ENCODE measurements at regions not wholly inside any gene's neighbourhood (a gene's known extent, or its start where the extent isn't known, plus 50 kb on each side); places are given as distances from the start of the nearest gene placed in this dataset.

DNA sequence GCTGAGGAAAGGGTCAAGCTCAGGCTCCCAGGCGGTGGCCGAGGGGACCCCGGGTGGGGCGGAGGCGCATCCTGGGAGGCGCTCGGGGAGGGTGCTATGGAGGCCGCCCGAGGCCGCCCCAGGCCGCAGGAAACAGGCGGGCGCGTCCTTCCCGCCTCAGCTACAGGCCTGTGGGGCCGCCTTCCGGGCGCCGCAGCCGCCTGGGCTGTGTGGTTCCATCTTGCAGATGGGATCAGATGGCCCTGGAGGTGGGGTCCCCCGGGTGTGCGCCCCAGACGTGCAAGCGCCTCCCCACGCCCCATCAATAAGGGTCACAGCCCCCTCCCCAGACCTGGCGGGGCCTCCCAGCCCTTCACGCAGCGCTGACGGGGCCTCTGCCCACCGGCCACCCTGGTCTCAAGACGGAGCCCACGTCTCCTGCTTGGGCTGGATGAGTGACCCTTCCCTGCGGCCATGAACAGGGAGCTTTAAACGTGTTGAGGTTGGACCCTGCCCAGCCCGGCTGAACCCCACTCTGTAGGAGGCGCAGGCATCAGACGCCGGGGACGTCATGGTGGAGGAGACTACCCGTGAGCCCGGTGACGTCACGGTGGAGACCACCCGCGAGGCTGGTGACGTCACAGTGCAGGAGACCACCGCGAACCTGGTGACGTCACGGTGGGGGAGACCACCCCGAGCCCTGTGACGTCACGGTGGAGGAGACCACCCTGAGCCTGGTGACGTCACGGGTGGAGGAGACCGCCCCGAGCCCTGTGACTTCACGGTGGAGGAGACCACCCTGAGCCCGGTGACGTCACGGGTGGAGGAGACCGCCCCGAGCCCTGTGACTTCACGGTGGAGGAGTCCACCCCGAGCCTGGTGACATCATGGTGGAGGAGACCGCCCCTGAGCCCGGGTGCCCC lies 267.0 kb downstream of the DLL1 start:
- DNase-seq (ENCODE audit: low read depth), result no peak
- TF ChIP-seq, protein P1, sequence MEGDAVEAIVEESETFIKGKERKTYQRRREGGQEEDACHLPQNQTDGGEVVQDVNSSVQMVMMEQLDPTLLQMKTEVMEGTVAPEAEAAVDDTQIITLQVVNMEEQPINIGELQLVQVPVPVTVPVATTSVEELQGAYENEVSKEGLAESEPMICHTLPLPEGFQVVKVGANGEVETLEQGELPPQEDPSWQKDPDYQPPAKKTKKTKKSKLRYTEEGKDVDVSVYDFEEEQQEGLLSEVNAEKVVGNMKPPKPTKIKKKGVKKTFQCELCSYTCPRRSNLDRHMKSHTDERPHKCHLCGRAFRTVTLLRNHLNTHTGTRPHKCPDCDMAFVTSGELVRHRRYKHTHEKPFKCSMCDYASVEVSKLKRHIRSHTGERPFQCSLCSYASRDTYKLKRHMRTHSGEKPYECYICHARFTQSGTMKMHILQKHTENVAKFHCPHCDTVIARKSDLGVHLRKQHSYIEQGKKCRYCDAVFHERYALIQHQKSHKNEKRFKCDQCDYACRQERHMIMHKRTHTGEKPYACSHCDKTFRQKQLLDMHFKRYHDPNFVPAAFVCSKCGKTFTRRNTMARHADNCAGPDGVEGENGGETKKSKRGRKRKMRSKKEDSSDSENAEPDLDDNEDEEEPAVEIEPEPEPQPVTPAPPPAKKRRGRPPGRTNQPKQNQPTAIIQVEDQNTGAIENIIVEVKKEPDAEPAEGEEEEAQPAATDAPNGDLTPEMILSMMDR (IDR thresholded peaks at IDR 0.05; ENCODE audit: insufficient read depth, low read length), result no peak
- no peak overlapping the region for H3K4me3 ChIP-seq (ENCODE audit: low read depth, low read length)

DNA sequence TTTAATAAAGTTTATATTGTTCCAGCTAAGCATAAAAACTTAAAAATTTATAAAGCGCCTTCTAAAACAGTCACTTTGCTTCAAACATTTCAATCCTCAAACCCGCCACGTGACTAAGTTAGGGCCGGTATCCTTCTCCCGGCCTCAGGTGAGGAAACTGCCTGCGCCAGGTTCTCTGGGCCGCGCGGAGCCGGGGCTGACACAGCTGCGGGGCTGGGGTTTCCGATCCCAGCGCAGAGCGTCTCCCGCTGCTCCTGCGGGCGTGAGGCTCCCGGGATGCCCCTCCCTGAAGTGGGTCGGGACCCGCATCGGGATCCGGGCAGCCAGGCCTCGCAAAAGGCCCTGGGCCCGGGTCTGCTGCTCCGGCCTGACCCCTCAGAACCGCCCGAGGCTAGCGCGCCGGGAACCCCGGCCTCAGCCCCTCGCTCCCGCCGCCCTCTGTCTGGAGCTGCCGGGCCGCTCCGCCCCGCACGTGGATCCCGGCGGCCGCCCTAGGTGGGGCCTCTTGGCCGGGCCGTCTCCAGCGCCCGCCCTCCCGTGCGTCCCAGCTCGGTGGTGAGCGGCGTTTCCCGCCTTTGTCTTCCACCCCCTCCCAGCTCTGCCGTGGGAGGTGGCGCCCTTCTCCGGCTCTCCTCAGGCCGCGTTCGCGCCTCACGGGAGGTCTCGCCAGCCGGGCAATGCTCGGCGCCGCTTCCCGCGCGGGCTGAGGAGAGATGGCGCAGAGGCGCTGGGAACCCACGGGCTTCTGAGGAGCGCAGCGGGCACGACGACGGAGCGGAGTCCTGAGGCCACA lies 267.9 kb downstream of the DLL1 start:
- TF ChIP-seq, protein P1 (IDR thresholded peaks at IDR 0.05; ENCODE audit: insufficient read depth, low read length), result no peak
- no peak for DNase-seq (ENCODE audit: low read depth)
- no peak overlapping the region for H3K4me3 ChIP-seq (ENCODE audit: low read depth, low read length)

DNA sequence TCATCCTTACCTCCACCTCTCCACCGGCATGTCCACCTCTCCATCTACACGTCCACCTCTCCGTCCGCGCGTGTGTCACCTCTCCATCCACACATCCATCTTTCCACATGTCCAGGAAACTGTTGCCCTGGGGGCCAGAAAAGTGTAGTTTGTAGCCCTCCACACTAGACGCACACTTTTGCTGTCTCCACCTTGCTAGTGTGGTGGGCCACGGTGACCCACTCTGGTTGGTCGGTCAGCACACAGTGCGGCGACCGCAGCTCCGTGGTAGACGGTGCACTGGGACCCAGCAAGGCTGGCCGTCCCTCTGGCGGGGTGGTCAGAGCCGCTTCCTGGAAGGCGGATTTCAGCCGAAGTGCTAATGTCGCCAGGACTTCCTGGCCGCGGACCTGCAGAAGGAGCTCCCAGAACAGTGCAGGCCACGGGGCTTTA lies 268.6 kb downstream of the DLL1 start:
- no peak for DNase-seq (ENCODE audit: low read depth)
- TF ChIP-seq, protein P1 (IDR thresholded peaks at IDR 0.05; ENCODE audit: insufficient read depth, low read length), result no peak
- H3K4me3 ChIP-seq (ENCODE audit: low read depth, low read length), result no peak overlapping the region

DNA sequence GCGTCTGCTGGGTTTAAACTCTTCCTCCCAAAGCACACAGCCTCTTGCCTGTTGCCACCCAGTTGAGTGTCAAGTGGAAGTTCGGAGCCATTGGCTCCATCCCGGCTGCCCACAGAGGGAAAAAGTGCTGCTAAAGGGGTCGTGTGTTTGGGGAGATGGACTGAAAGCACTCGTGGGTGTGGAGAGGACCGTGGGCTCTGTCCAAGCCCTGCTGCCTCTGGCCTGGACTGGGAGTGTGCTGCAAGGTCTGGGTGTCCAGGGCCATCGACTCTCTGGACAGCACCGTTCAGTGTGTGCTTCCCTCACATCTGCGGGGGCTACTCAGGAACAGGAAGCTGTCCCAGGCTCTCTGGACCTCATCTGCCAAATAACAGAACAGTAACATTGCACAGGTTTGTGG lies 269.3 kb downstream of the DLL1 start:
- no peak overlapping the region for H3K4me3 ChIP-seq (ENCODE audit: low read depth, low read length)
- no peak for DNase-seq (ENCODE audit: low read depth)
- TF ChIP-seq, protein P1 (IDR thresholded peaks at IDR 0.05; ENCODE audit: insufficient read depth, low read length), result no peak

DNA sequence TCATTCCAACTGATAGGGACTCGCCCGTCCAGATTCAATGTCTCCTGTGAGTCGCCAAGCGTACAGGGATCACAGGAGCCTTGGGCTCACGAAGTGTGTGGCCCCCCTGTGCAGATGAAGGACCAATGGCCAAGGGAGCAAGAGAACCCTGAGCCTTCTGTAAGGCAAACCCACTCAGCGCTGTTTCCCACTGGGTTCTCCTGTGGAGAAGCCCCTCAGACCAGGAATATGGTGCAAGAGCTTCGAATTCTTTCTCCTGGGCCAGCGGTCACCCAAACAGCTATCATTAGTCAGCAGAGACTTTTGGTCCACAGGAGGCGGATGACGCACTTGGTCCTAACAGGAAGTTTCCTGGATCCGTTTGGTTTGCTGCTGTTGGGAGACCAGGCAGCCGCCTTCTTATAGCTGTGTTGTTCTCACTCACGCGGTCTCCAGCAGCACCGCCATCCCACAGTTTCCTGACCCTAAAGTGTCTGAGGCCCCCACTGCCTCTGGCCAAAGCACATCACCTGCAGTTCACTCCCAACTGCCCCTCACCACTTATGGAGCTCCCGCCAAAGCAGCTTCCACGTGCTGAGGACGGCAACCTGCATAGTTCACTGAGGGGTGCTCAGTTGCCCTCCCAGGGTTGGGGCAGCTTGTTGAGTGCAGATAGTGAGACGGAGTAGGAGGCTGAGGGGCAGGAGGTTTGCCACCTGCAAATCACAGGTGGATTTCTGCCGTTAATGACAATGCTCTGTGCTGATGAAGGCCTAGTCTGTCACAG lies 268.6 kb downstream of the ERMARD start:
- TF ChIP-seq, protein P1 (IDR thresholded peaks at IDR 0.05; ENCODE audit: insufficient read depth, low read length), result no peak
- no peak overlapping the region for H3K4me3 ChIP-seq (ENCODE audit: low read depth, low read length)
- DNase-seq (ENCODE audit: low read depth), result no peak
